HG03571 (cell line): ENCODE measurements at regions not wholly inside any gene's neighbourhood (a gene's known extent, or its start where the extent isn't known, plus 50 kb on each side); places are given as distances from the start of the nearest gene placed in this dataset.
"Not testable (repeated sequence)": the region's sequence is repeated elsewhere in the genome, so short reads cannot be mapped to it uniquely, and the experiment has no call there.

Experiments
- ATAC-seq: cut with Tn5 transposase; IDR thresholded peaks from one replicate; pipeline ENCODE4 v1.9.1; 2021; ENCODE audit not compliant: unreplicated experiment

GRCh38 chr6:121682666-121683065 lies 247.2 kb downstream of the GJA1 start:
- ATAC-seq = no peak

DNA sequence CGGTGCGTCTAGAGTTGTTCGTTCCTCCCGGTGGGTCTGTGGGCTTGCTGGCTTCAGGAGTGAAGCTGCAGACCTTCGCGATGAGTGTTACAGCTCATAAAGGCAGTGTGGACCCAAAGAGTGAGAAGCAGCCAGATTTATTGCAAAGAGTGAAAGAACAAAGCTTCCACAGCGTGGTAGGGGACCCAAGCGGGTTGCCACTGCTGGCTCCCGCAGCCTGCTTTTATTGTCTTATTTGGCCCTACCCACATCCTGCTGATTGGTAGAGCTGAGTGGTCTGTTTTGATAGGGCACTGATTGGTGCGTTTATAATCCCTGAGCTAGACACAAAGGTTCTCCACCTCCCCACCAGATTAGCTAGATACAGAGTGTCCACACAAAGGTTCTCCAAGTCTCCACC lies 250.4 kb downstream of the GJA1 start:
- not testable (repeated sequence) for ATAC-seq

GRCh38 chr6:121686611-121687023 lies 251.2 kb downstream of the GJA1 start:
- no peak for ATAC-seq

DNA sequence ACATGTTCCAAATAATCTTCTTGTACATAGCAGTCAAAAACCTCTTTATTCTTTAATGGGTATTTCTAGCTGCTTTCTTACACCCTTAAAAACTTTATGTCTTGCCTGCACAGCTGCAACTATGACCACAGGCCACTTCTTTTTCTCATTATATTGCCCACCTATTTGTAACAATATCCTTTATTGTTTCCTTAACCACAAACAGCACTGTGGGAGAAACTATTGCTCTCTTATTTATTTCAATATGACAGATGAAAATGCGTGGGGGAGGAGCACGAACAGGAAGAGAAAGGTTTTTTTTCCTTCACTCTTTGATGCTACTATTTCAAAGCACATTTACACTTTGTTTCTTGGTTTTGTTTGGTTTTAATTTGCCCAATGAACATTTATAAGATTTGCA lies 253.5 kb downstream of the GJA1 start:
- ATAC-seq = no peak

DNA sequence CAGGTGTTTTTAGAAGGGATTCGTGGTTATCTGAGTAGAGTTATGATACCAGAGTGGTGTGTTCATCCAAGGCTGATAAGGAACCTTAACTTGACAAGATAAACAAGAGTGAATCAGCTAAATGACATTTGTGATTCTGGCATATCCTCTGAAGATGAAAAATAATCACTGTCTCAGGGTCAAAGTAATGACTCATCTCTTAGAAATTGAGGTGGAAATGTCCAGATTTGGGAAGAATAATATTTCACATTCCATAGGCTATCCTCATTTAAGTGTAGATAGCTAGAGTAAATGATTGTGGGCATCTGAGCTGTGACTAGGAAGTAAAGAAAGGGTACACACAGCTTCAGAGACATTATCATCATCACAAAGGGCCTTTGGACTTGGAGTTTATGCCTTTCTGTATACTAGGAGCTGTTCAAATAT lies 255.7 kb downstream of the GJA1 start:
- ATAC-seq = no peak

- ATAC-seq = no peak
Measured at GRCh38 chr6:121694389-121694788, 258.9 kb downstream of the GJA1 start.

DNA sequence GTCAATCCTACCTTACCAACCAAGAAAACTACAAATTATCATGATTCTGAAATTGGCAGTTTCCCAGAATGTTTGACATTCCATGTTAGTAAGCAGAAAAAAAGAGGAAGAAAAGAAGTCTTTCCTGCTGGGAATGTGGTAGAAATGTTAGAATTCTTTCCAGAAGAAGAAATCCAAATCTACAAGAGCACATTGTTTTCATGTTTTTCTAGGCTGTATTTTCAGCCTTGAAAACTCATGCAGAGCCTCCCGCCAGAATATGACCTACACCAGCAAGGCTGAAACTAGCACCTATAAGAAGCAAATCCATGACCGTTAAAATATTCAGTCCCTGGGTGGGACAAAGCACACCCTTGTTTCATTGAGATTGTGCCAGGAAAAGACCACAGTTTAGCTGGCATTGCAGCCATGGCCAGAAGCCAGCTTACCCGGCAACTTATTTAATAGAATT lies 259.4 kb downstream of the GJA1 start:
- ATAC-seq = no peak

- ATAC-seq = no peak
Measured at GRCh38 chr6:121695329-121695728, 259.9 kb downstream of the GJA1 start.

GRCh38 chr6:121697921-121698320 lies 262.5 kb downstream of the GJA1 start:
- no peak for ATAC-seq

GRCh38 chr6:121698617-121699016 lies 263.2 kb downstream of the GJA1 start:
- ATAC-seq = no peak

DNA sequence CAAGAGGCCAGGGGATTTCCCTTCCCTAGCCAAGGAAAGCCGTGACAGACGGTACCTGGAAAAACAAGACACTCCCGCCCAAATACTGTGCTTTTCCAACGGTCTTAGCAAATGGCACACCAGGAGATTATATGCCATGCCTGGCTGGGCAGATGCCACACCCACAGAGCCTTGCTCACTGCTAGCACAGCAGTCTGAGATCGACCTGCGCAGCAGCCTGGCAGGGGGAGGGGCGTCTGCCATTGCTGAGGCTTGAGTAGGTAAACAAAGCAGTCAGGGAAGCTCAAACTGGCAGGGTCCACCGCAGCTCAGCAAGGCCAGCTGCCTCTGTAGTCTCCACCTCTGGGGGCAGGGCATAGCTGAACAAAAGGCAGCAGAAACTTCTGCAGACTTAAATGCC lies 267.7 kb downstream of the GJA1 start:
- ATAC-seq = not testable (repeated sequence)

- ATAC-seq = no peak
Measured at GRCh38 chr6:121711472-121711871, 276.0 kb downstream of the GJA1 start.

DNA sequence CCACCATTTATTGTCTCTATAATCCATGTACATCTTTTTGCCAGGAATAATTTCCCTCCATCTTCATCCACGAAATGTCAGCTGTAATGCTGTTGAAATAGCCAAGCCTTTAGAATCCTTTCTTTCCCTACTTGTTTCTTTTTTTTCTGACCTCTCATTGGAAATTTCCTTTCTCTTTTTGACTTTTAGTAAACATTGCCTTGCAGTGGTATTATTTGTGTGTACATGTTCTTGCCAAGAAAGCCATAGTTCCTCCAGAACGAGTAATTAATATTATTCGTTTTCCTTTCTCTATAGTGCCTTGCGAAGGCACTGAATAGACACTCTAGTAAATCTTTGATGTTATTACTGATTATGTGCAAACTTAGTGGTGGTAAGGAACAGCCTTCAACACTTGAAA lies 282.2 kb downstream of the GJA1 start:
- no peak for ATAC-seq

DNA sequence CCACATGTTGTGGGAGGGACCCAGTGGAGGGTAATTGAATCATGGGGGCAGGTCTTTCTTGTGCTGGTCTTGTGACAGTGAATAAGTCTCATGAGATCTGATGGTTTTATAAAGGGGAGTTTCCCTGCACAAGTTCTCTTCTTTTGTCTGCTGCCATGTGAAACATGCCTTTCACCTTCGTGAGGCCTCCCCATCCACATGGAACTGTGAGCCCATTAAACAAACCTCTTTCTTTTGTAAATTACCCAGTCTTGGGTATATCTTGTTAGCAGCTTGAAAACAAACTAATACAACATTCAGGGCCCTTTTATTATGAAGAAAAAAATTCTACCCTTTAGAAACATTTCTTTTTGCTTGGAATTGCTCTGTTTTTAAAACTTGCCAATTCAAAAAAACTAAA lies 285.4 kb downstream of the GJA1 start:
- ATAC-seq = not testable (repeated sequence)

GRCh38 chr6:121723623-121724022 lies 288.2 kb downstream of the GJA1 start:
- no peak for ATAC-seq

DNA sequence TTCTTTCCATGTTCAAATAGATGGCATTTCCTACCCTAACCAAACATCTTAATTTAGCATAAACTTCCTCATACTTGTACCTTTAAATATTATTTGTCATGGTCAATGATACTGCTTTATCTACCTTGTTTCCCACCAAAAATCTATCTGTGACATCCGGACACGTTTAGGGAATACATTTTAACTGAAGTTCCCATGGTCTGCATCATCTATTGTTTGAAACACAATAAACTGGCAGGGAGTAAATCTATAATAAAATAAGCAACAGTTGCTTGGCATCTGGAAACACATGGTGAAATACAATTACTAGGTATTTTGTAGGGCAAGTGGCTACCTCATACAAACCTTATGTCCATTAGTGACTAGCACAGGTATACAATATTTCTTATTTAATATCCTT lies 289.1 kb downstream of the GJA1 start:
- ATAC-seq = no peak

- ATAC-seq = no peak
Measured at GRCh38 chr6:121726596-121726995, 291.1 kb downstream of the GJA1 start.

- ATAC-seq = no peak
Measured at GRCh38 chr6:121730616-121731015, 295.2 kb downstream of the GJA1 start.

DNA sequence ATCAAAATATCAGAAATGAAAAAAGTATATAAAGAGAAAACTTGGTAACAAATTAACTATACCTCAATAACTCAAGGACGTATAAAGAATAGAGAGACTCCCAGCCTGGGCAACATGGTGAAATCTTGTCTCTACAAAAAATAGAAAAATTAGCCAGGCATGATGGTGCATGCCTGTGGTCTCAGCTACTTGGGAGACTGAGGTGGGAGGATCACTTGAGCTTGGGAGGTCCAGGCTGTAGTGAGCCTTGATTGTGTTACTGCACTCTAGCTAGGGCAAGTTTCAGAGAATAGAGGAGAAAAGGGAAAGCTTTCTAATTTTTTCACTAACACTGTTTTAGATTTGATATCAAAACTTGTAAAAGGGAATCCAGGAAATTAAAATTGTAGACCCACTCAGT lies 295.9 kb downstream of the GJA1 start:
- ATAC-seq = no peak

DNA sequence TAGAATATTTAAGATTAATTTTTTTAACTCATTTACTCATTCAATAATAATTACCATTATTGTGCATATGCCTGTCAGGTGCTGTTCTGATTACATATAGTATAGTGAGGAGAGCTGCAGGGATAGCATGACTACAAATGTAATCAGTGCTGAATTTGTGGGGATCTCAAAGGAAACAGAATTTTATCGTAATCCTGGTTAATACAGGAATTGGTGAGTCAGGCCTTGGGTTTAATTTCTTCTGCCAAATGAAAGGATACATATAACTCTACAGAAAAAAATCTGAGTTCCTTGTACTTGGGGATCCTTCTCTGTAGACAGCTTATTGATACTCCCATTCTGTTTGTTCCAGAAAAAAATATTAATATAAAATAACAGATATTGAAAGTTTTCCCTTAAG lies 297.2 kb downstream of the GJA1 start:
- no peak for ATAC-seq

DNA sequence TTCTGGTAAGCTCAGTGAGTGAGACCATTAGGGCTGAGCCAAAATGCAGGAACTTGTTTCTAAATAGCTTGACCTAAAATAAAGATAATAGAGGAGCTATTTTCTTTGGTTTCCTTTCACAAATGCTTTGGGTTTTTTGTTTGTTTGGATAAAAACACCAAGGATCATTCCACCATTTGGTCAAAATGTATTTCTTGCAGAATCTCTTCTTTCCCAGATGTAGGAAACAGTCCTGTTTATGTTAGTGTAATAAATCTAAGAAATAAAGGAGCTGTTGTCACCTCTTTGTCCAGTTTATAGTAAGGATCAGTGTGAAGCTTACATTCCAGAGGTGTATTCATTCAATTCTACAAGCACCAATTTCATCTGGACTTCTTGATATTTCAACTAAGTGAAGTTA lies 297.8 kb downstream of the GJA1 start:
- no peak for ATAC-seq

- not testable (repeated sequence) for ATAC-seq
Measured at GRCh38 chr6:121740188-121740587, 304.7 kb downstream of the GJA1 start.

DNA sequence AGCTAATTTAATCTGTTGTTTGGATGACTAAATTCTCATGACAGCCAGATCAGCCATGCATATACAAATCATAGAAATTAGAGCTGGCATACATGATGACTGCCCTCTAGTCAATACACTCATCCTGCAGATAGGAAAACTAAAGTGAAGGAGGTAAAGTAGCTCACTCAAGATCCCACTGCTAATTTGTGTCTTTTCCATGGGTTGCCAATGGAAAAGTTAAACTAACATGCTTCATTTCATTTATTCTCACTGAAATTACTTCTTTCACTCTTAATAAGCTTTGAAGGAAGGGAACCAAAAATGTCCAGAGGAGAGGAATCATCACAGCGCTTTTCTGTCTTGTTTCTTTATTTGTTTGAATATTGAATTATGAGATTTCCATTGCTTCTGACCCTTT lies 308.2 kb downstream of the GJA1 start:
- ATAC-seq = no peak

DNA sequence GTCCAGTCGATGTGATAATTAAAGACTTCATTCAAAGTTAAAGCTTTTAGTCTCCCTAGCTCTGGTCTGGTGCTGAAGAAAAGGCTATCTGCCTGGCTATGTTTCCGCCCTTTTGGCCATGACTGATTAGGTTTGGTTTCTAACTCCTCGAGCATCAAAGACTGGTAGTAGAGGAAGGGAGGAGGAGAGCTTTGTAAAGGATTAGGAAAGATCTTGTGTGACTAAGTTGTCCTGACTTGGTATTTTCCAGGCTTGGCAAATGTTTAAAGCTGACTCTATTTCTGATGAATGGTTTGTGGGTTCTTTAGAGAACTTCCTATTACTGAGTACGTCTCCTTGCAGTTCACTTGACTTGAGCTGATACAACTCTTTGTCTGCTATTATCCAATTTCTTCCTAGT lies 312.9 kb downstream of the GJA1 start:
- ATAC-seq = no peak
